Liver (tissue), 3 donors: ENCODE measurements at regions not wholly inside any gene's neighbourhood (a gene's known extent, or its start where the extent isn't known, plus 50 kb on each side); places are given as distances from the start of the nearest gene placed in this dataset.

Source experiments
- EGR1 ChIP-seq, 2 donors: IDR thresholded peaks; 2 replicates each; pipeline ENCODE4 v1.6.1; 2016 to 2018; ENCODE audit warnings: antibody characterized with exemption in 2 of 2, low read depth in 2 of 2
- FOXA1 ChIP-seq: IDR thresholded peaks from 2 replicates; pipeline ENCODE4 v1.6.1; 2016; ENCODE audit warnings: antibody characterized with exemption
- RAD21 ChIP-seq, 2 donors: IDR thresholded peaks; 2 replicates each; pipeline ENCODE4 v1.6.1; 2016; ENCODE audit warnings: antibody characterized with exemption in 2 of 2, mild to moderate bottlenecking in 2 of 2
- SP1 ChIP-seq: IDR thresholded peaks from 2 replicates; pipeline ENCODE4 v1.6.1; 2018; ENCODE audit warnings: antibody characterized with exemption, mild to moderate bottlenecking
- TAF1 ChIP-seq: conservative IDR thresholded peaks from 2 replicates; pipeline ENCODE4 v1.6.1; 2016; ENCODE audit warnings: antibody characterized with exemption, mild to moderate bottlenecking
- YY1 ChIP-seq: IDR thresholded peaks from 2 replicates; pipeline ENCODE4 v1.6.1; 2016; ENCODE audit warnings: antibody characterized with exemption, mild to moderate bottlenecking
- TF ChIP-seq, protein P1 (sequence below): fragments of 150-350 bp; IDR thresholded peaks from 2 replicates; pipeline ENCODE4 v1.5.1; 2017; ENCODE audit warnings: improper control_type of control experiment, low read depth, low read length; ENCODE audit not compliant: missing input control
- TF ChIP-seq, protein P2 (sequence below): IDR thresholded peaks from 2 replicates; pipeline ENCODE4 v1.6.1; 2016; ENCODE audit warnings: antibody characterized with exemption
- TF ChIP-seq, protein P3 (sequence below): IDR thresholded peaks from 2 replicates; pipeline ENCODE4 v1.6.1; 2016; ENCODE audit warnings: antibody characterized with exemption, mild to moderate bottlenecking
- TF ChIP-seq, protein P4 (sequence below): IDR thresholded peaks from 2 replicates; pipeline ENCODE4 v1.6.1; 2016; ENCODE audit warnings: antibody characterized with exemption
- donor health status: healthy.
- donor health status: healthy.

DNA sequence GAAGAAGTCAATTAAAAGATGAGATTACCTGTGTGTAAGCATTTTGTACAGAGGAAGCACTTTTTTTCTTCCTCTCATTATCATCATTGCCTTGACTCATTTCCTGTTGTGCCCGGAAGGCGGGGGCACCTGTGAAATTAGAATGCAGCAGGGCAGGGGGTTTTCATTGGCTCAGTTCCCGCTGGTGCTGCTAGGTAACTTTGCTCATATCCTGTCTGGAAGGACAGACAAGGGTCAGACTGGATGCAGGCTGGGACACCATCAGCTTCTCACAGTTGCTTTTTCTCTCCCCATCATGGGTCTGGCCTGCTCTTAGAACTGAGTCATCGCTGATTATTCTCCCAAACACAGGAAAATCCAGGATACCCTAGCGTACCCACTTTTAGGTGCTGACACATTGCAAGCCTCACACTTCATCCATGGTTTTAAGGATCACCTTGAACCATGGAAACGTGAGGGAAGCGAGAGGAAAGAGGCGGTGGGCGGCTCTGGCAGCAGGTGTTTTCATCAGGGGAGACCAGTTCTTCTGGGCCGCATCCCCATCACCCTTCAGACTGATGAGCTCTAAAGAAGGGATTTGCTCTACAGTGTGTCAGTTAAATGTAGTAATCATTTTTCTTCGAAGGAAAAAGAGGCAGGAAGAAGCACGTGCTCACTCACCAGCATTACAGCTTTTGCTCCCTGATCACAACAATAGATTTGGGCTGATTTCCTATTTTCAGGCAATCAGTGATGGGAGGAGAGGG is 195.7 kb upstream of the SASH1 start:
- TF ChIP-seq, protein P1, sequence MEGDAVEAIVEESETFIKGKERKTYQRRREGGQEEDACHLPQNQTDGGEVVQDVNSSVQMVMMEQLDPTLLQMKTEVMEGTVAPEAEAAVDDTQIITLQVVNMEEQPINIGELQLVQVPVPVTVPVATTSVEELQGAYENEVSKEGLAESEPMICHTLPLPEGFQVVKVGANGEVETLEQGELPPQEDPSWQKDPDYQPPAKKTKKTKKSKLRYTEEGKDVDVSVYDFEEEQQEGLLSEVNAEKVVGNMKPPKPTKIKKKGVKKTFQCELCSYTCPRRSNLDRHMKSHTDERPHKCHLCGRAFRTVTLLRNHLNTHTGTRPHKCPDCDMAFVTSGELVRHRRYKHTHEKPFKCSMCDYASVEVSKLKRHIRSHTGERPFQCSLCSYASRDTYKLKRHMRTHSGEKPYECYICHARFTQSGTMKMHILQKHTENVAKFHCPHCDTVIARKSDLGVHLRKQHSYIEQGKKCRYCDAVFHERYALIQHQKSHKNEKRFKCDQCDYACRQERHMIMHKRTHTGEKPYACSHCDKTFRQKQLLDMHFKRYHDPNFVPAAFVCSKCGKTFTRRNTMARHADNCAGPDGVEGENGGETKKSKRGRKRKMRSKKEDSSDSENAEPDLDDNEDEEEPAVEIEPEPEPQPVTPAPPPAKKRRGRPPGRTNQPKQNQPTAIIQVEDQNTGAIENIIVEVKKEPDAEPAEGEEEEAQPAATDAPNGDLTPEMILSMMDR, result no peak
- no peak for TF ChIP-seq SP1
- no peak for TF ChIP-seq EGR1 (IDR thresholded peaks at IDR 0.05; ENCODE audit: low read depth in 2 of 2)
- TF ChIP-seq YY1, result no peak
- TF ChIP-seq, protein P2, sequence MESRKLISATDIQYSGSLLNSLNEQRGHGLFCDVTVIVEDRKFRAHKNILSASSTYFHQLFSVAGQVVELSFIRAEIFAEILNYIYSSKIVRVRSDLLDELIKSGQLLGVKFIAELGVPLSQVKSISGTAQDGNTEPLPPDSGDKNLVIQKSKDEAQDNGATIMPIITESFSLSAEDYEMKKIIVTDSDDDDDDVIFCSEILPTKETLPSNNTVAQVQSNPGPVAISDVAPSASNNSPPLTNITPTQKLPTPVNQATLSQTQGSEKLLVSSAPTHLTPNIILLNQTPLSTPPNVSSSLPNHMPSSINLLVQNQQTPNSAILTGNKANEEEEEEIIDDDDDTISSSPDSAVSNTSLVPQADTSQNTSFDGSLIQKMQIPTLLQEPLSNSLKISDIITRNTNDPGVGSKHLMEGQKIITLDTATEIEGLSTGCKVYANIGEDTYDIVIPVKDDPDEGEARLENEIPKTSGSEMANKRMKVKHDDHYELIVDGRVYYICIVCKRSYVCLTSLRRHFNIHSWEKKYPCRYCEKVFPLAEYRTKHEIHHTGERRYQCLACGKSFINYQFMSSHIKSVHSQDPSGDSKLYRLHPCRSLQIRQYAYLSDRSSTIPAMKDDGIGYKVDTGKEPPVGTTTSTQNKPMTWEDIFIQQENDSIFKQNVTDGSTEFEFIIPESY, result no peak
- no peak for TF ChIP-seq TAF1
- TF ChIP-seq RAD21 (IDR thresholded peaks at IDR 0.05), result no peak
- TF ChIP-seq, protein P3, sequence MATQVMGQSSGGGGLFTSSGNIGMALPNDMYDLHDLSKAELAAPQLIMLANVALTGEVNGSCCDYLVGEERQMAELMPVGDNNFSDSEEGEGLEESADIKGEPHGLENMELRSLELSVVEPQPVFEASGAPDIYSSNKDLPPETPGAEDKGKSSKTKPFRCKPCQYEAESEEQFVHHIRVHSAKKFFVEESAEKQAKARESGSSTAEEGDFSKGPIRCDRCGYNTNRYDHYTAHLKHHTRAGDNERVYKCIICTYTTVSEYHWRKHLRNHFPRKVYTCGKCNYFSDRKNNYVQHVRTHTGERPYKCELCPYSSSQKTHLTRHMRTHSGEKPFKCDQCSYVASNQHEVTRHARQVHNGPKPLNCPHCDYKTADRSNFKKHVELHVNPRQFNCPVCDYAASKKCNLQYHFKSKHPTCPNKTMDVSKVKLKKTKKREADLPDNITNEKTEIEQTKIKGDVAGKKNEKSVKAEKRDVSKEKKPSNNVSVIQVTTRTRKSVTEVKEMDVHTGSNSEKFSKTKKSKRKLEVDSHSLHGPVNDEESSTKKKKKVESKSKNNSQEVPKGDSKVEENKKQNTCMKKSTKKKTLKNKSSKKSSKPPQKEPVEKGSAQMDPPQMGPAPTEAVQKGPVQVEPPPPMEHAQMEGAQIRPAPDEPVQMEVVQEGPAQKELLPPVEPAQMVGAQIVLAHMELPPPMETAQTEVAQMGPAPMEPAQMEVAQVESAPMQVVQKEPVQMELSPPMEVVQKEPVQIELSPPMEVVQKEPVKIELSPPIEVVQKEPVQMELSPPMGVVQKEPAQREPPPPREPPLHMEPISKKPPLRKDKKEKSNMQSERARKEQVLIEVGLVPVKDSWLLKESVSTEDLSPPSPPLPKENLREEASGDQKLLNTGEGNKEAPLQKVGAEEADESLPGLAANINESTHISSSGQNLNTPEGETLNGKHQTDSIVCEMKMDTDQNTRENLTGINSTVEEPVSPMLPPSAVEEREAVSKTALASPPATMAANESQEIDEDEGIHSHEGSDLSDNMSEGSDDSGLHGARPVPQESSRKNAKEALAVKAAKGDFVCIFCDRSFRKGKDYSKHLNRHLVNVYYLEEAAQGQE, result no peak
- TF ChIP-seq FOXA1, result no peak
- TF ChIP-seq, protein P4, sequence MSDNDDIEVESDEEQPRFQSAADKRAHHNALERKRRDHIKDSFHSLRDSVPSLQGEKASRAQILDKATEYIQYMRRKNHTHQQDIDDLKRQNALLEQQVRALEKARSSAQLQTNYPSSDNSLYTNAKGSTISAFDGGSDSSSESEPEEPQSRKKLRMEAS, result no peak
